Panc1 (cell line): ENCODE measurements at regions not wholly inside any gene's neighbourhood (a gene's known extent, or its start where the extent isn't known, plus 50 kb on each side); places are given as distances from the start of the nearest gene placed in this dataset.

Experiments
- ATAC-seq: fragments of 200-7000 bp; cut with Tn5 transposase; 2 replicates; pipeline ENCODE4 v1.9.1; 2020; ENCODE audit warnings: mild to moderate bottlenecking, moderate library complexity
- BruUV-seq: library from RNA; stranded (reverse); fragments of 400-500 nt; replicated peaks from 2 replicates; lab custom pipeline; 2021; lab: Mats Ljungman, UMichigan
- CTCF ChIA-PET: fragments of 300-600 bp; sonication (Branson Sonifier 250); formaldehyde crosslinking; loops from one replicate; lab custom pipeline; 2022; ENCODE audit warnings: antibody characterized with exemption; lab: Charles Lee
- POLR2A ChIA-PET: fragments of 300-600 bp; sonication (Branson Sonifier 250); formaldehyde crosslinking; loops from one replicate; lab custom pipeline; 2022; ENCODE audit warnings: antibody characterized with exemption; lab: Charles Lee
- DNase-seq: peaks from one replicate; pipeline ENCODE4 v3.0.0-alpha.2; 2010; ENCODE audit warnings: low read depth, low spot score
- H3K27ac ChIP-seq: 2 replicates; pipeline ENCODE4 v1.5.1; 2011; ENCODE audit warnings: mild to moderate bottlenecking, low read length, inconsistent platforms
- H3K27me3 ChIP-seq: fragments of 200-500 bp; sonication (Bioruptor generic); 2 replicates; pipeline ENCODE4 v1.6.0; 2014; ENCODE audit warnings: low read length, inconsistent platforms; ENCODE audit not compliant: control insufficient read depth, insufficient read depth
- H3K36me3 ChIP-seq: fragments of 200-500 bp; sonication (Bioruptor generic); 2 replicates; pipeline ENCODE4 v1.5.1; 2014; ENCODE audit warnings: inconsistent platforms, mild to moderate bottlenecking, low read length, moderate library complexity; ENCODE audit not compliant: control insufficient read depth, insufficient read depth
- H3K4me1 ChIP-seq: 2 replicates; pipeline ENCODE4 v1.5.1; 2011; ENCODE audit warnings: inconsistent platforms, mild to moderate bottlenecking, low read length, moderate library complexity; ENCODE audit not compliant: control insufficient read depth, insufficient read depth
- H3K4me3 ChIP-seq, 2 experiments: 2 replicates each; pipeline ENCODE4 v1.5.1; 2011 to 2012; ENCODE audit warnings: low read depth in 2 of 2, low read length in 2 of 2, mild to moderate bottlenecking in 2 of 2, inconsistent platforms in 1 of 2, moderate library complexity in 1 of 2
- H3K9me3 ChIP-seq: fragments of 200-500 bp; sonication (Bioruptor generic); 2 replicates; pipeline ENCODE4 v1.5.1; 2014; ENCODE audit warnings: low read depth, mild to moderate bottlenecking, inconsistent platforms, low read length, moderate library complexity; ENCODE audit not compliant: control insufficient read depth, insufficient read depth
- CTCF ChIP-seq: fragments of 450-650 bp; IDR thresholded peaks from 2 replicates; pipeline ENCODE4 v1.5.1; 2017; ENCODE audit warnings: mild to moderate bottlenecking
- POLR2AphosphoS5 ChIP-seq: IDR thresholded peaks from 2 replicates; pipeline ENCODE4 v1.6.1; 2012; ENCODE audit warnings: mild to moderate bottlenecking, low read depth, low read length, moderate library complexity
- REST ChIP-seq, 2 experiments: IDR thresholded peaks; 2 replicates each; pipeline ENCODE4 v1.6.1; 2011 to 2012; ENCODE audit warnings: low read depth in 2 of 2, control low read depth in 1 of 2, low read length in 1 of 2, mild to moderate bottlenecking in 1 of 2, moderate library complexity in 1 of 2; ENCODE audit not compliant: insufficient read depth in 1 of 2
- SIN3A ChIP-seq: IDR thresholded peaks from 2 replicates; pipeline ENCODE4 v1.6.1; 2012; ENCODE audit warnings: low read depth, mild to moderate bottlenecking, low read length, moderate library complexity, borderline replicate concordance; ENCODE audit not compliant: insufficient read depth
- TCF7L2 ChIP-seq: IDR thresholded peaks from 2 replicates; pipeline ENCODE4 v1.6.1; 2011; ENCODE audit warnings: mild to moderate bottlenecking, low read depth, low read length, inconsistent platforms
- in situ Hi-C: cut with HindIII; loops from 2 replicates; pipeline ENCODE4 v1.10.0; 2016; ENCODE audit warnings: low sequenced_read_pairs, low pct_unique_long_range_greater_than_20kb
- intact Hi-C: fragments of 100-400 bp; cut with micrococcal nuclease; formaldehyde crosslinking; loops from one replicate; pipeline ENCODE4 v1.10.0; 2022; ENCODE audit not compliant: unreplicated experiment

GRCh38 chr6:147972448-147972847 is 370.2 kb upstream of the SASH1 start:
- ChIA-PET CTCF (no interaction called here), POLR2A (no interaction called here)
- ATAC-seq, result no peak
- intact Hi-C loops, result loop anchor here (10.0 kb wide), 1 partner anchor 468 kb away; the partner anchor contains the start of gene SAMD5
- Histone ChIP-seq H3K4me3 (no peak overlapping the region), H3K36me3 (no peaks in the 10 kb centered on the region), H3K27me3 (no peaks in the 10 kb centered on the region), H3K4me1 (no peaks in the 10 kb centered on the region), H3K27ac (no peak overlapping the region), H3K9me3 (no peaks in the 10 kb centered on the region)
- in situ Hi-C loops, result no loop called here
- BruUV-seq, result no TSS peak
- no peak for TF ChIP-seq TCF7L2
- no peak for TF ChIP-seq POLR2AphosphoS5
- no peak for TF ChIP-seq SIN3A
- TF ChIP-seq CTCF, result no peak
- no peak for TF ChIP-seq REST (IDR thresholded peaks at IDR 0.05; ENCODE audit: insufficient read depth in 1 of 2, low read depth in 2 of 2, low read length in 1 of 2)
- DNase-seq, result no peak

- Histone ChIP-seq H3K4me3 (no peak overlapping the region), H3K36me3 (no peaks in the 10 kb centered on the region), H3K9me3 (no peaks in the 10 kb centered on the region), H3K27ac (no peak overlapping the region), H3K4me1 (no peaks in the 10 kb centered on the region), H3K27me3 (no peaks in the 10 kb centered on the region)
- no peak for TF ChIP-seq SIN3A
- TF ChIP-seq REST (IDR thresholded peaks at IDR 0.05; ENCODE audit: insufficient read depth in 1 of 2, low read depth in 2 of 2, low read length in 1 of 2), result no peak
- no peak for TF ChIP-seq TCF7L2
- no peak for TF ChIP-seq POLR2AphosphoS5
- TF ChIP-seq CTCF, result no peak
- in situ Hi-C loops, result no loop called here
- no peak for DNase-seq
- BruUV-seq, result no TSS peak
- ChIA-PET CTCF (no interaction called here), POLR2A (no interaction called here)
- ATAC-seq, result no peak
- intact Hi-C loops, result loop anchor here (10.0 kb wide), 1 partner anchor 469 kb away; the partner anchor contains the start of gene SAMD5
Measured at GRCh38 chr6:147973806-147974205, 368.8 kb upstream of the SASH1 start.
